Mucosa of descending colon (tissue), 3 donors: ENCODE measurements at regions not wholly inside any gene's neighbourhood (a gene's known extent, or its start where the extent isn't known, plus 50 kb on each side); places are given as distances from the start of the nearest gene placed in this dataset.
A peak's percentile ranks its signal among the peaks of the same experiment; 100 is the strongest.

Experiments used
- ATAC-seq: fragments of 200-7000 bp; cut with Tn5 transposase; one replicate; pipeline ENCODE4 v1.9.1; 2020; ENCODE audit warnings: mild to moderate bottlenecking, moderate library complexity
- DNase-seq, 3 donors: peaks; one replicate each; pipeline ENCODE4 v3.0.0-alpha.2; 2020
- H3K36me3 ChIP-seq: fragments of 200-600 bp; one replicate; pipeline ENCODE4 v1.8.0; 2021; ENCODE audit warnings: low read depth, mild to moderate bottlenecking
- H3K4me1 ChIP-seq: fragments of 200-600 bp; one replicate; pipeline ENCODE4 v1.8.0; 2021; ENCODE audit warnings: low read depth, mild to moderate bottlenecking
- H3K4me3 ChIP-seq: fragments of 200-600 bp; one replicate; pipeline ENCODE4 v1.8.0; 2021; ENCODE audit warnings: mild to moderate bottlenecking
- H3K9me3 ChIP-seq: fragments of 200-600 bp; one replicate; pipeline ENCODE4 v1.8.0; 2021; ENCODE audit warnings: mild to moderate bottlenecking
- intact Hi-C, 2 donors: fragments of 100-400 bp; cut with DNase I in 1 of 2; cut with micrococcal nuclease in 1 of 2; formaldehyde crosslinking; loops; one replicate each; pipeline versions ENCODE4 v1.11.0 to v1.11.1; 2022; cut with DNase I, micrococcal nuclease
- TF ChIP-seq, protein P1 (sequence below): fragments of 200-600 bp; IDR thresholded peaks from one replicate; pipeline ENCODE4 v1.8.0; 2022; ENCODE audit warnings: antibody characterized with exemption, mild to moderate bottlenecking
- donor health status: DM: no; HTN: no; CAD: no; lungs with moderate emphysema.
- donor health status: DM: no; HTN: no; CAD: no.
- donor health status: DM: no; HTN: yes; CAD: no.

DNA sequence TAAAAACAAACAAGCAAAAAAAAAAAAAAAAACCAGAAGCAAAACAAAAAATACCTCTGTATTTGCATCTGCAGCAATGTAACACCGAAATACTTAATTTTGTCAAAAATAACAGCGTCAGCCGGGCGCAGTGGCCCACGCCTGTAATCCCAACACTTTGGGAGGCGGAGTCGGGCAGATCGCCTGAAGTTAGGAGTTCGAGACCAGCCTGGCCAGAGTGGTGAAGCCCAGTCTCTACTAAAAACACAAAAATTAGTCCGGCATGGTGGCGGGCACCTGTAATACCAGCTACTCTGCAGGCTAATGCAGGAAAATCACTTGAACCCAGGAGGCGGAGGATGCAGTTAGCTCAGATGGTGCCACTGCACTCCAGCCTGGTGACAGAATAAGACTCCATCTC lies 683.5 kb upstream of the CA10 start:
- ATAC-seq (no peak), DNase-seq (no peak)
- intact Hi-C loops = no loop called here
- no peaks in the 10 kb centered on the region for H3K4me1 ChIP-seq
- TF ChIP-seq, protein P1, sequence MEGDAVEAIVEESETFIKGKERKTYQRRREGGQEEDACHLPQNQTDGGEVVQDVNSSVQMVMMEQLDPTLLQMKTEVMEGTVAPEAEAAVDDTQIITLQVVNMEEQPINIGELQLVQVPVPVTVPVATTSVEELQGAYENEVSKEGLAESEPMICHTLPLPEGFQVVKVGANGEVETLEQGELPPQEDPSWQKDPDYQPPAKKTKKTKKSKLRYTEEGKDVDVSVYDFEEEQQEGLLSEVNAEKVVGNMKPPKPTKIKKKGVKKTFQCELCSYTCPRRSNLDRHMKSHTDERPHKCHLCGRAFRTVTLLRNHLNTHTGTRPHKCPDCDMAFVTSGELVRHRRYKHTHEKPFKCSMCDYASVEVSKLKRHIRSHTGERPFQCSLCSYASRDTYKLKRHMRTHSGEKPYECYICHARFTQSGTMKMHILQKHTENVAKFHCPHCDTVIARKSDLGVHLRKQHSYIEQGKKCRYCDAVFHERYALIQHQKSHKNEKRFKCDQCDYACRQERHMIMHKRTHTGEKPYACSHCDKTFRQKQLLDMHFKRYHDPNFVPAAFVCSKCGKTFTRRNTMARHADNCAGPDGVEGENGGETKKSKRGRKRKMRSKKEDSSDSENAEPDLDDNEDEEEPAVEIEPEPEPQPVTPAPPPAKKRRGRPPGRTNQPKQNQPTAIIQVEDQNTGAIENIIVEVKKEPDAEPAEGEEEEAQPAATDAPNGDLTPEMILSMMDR = no peak
- no peaks in the 10 kb centered on the region for H3K36me3 ChIP-seq
- no peak overlapping the region for H3K4me3 ChIP-seq
- H3K9me3 ChIP-seq = no peaks in the 10 kb centered on the region

DNA sequence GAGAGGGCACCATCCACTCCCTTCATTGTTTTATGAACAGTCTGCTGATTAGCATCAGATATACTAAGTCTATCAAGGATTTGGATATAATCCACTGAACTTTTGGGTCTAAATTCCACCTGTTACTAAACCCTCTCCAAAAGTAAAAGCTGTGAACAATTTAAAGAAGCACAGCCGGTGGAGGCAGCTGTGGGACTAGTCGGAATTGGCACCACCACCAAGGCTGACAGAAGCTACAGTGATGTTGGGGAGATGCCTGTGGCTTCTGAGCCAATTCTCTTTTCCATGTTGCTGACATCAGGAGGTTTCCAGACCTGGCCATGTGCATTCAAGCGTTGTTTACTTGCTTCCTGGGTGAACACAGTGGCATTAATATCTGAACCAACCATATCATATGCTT lies 679.0 kb upstream of the CA10 start:
- Histone ChIP-seq H3K36me3 (no peaks in the 10 kb centered on the region), H3K9me3 (no peaks in the 10 kb centered on the region), H3K4me3 (no peak overlapping the region), H3K4me1 (no peaks in the 10 kb centered on the region)
- intact Hi-C loops = no loop called here
- TF ChIP-seq, protein P1 = no peak
- no peak for DNase-seq
- ATAC-seq = no peak

DNA sequence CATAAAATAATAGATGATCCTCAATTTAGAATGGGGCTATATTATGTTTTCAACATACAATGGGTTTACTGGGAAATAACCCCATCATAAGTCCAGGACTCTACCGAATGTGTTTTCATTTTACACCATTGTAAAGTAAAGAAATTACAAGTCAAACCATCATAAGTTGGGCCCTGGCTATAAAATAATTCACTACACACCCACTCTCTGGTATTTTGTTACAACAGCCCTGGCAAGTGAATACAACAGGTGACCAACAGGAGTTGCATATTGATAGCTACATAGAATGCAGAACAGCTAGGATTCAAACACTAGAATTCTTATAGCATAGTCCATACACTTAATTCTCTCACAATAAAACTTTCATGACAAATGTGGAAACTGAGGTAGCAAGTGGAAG lies 673.0 kb upstream of the CA10 start:
- TF ChIP-seq, protein P1 = no peak
- ATAC-seq (peak; percentile 83), DNase-seq (peak in 1 of 3 donors; percentile 47)
- H3K4me1 ChIP-seq = peaks cover 12% of the 10 kb centered on the region
- no peaks in the 10 kb centered on the region for H3K36me3 ChIP-seq
- H3K4me3 ChIP-seq = no peak overlapping the region
- no peaks in the 10 kb centered on the region for H3K9me3 ChIP-seq
- intact Hi-C loops = no loop called here

DNA sequence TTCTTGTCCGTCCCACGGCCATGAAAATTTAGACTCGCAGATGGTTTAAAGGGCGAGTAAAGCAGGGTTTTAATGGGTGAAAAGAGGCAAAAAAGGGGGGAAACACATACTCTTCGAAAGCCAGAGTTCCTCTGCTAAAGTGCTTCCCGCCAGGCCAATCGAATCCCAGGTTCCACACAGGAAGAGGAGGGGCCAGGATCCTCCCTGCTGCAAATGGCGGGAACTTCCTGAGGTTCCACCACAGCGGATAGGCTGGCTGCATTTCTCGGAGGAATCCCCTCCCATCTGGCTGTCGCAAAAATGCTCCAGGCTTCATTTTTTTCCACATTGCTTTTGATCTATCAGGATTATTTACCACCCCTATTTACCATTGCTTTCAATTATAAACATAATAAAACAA lies 670.1 kb upstream of the CA10 start:
- no peak for ATAC-seq
- intact Hi-C loops = no loop called here
- Histone ChIP-seq H3K36me3 (no peaks in the 10 kb centered on the region), H3K4me1 (peaks cover 12% of the 10 kb centered on the region), H3K4me3 (no peak overlapping the region), H3K9me3 (no peaks in the 10 kb centered on the region)
- DNase-seq = no peak
- TF ChIP-seq, protein P1 = no peak

DNA sequence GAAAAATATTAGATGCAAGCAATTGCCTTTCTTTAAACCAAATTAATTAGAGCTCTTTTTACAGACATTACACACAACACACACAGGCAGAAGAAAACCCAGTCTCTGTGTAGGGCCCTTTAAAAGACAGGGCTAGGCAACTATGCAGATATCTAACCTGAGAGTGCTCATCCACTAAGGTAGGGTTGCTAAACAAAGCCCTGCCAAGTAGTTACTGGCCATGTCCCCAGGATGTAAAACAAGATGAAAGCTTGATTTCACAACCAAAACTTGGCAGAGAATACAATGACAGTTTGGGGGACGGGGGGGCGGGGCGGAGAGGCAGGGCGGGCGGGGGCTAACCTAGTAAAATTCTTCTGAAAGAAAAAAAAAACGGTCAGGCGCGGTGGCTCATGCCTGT lies 669.0 kb upstream of the CA10 start:
- Histone ChIP-seq H3K36me3 (no peaks in the 10 kb centered on the region), H3K4me3 (no peak overlapping the region), H3K4me1 (peaks cover 14% of the 10 kb centered on the region), H3K9me3 (no peaks in the 10 kb centered on the region)
- TF ChIP-seq, protein P1 = no peak
- intact Hi-C loops = no loop called here
- peak; percentile 88 for ATAC-seq
- DNase-seq = peak in 1 of 3 donors; percentile 54

DNA sequence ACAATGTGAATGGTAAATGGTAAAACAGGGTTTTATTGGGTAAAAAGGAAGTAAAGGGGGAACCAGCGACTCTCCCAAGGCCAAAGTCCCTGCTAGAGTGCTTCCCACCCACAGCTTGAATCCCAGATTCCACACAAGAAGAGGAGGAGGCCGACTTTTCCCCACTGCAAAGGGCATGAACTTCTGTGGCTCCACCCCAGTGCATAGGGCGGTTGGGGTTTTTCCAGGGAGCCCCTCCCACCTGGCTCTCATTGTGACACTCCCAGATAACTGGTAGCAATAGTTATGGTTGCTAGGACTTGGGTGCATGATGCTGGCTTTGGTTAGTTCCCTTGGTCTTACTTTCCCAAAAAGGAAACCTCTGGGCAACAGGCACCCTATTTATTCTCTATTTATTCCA lies 666.0 kb upstream of the CA10 start:
- DNase-seq = peak; percentile 69 to 89 (median 85)
- ATAC-seq = peak; percentile 91
- TF ChIP-seq, protein P1 = no peak
- H3K36me3 ChIP-seq = no peaks in the 10 kb centered on the region
- intact Hi-C loops = no loop called here
- no peaks in the 10 kb centered on the region for H3K9me3 ChIP-seq
- H3K4me1 ChIP-seq = peaks cover 3% of the 10 kb centered on the region
- H3K4me3 ChIP-seq = no peak overlapping the region
